ENCODE measurements at regions not wholly inside any gene's neighbourhood (a gene's known extent, or its start where the extent isn't known, plus 50 kb on each side); places are given as distances from the start of the nearest gene placed in this dataset.
"Not testable (repeated sequence)": the region's sequence is repeated elsewhere in the genome, so short reads cannot be mapped to it uniquely, and the experiment has no call there.

DNA sequence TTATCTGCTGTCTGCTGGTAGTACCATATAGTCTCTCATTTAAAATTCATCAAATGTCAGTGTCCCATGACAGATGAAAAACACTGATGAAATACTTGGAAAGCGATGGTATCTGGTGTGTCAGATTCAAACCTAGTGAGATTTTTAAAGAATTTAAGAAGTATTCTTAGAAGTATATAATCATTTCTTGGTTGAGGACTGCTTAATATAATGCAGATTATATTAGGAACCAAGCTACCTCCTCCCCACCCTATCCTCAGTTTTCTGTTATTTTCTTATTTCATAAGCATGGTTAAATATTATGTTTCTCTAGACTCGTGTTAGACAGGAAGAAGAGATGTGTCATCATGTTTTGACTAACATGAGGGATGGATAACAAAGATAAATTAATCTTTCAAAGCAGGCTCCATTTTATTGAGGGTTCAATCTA lies 118.5 kb downstream of the GLUD2 start:
- ATAC-seq, result no peak
- intact Hi-C loops (cut with micrococcal nuclease), result no loop called here

DNA sequence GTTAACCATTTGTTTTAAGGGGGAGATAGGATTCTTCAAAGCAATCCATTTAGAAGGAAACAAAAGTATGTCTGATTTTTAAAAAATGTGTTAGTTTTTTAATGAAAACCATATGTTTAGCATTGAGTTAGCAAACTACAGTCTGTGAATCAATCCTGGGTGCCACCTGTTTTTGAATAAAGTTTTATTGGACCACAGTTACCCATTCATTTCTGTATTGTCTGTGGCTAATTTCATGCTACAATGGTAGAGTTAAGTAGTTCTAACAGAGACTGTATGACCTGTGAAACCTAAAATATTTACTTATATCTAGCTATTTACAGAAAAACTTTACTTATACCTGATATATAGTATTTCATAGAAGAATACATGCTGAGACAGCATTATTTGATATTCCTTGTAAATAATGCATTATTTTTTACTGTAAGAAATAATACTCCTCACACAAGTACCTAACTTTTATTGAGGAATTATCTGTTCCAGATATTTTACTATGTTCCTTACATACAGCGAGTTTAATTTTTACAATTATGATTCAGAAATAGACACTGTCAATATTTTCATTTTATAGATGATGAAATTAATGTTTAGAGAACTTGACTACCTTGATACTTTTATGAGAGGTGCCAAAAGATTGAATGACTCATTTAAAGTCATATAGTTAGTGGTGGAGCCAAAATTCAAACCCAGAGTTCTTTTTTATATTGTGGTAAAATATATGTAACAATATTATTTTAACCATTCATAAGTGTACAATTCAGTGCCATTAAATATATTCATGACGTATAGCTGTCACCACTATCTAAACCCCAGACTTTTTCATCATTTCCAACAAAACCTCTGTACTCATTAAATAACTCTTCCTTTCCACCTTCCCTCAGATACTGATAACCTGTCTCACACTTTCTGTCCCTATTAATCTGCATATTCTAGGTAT lies 122.0 kb downstream of the GLUD2 start:
- ATAC-seq, result no peak
- no peak for DNase-seq
- intact Hi-C loops (cut with micrococcal nuclease), result no loop called here

More for the DNA sequence above, 118.5 kb downstream of the GLUD2 start:
- DNase-seq, result no peak

DNA sequence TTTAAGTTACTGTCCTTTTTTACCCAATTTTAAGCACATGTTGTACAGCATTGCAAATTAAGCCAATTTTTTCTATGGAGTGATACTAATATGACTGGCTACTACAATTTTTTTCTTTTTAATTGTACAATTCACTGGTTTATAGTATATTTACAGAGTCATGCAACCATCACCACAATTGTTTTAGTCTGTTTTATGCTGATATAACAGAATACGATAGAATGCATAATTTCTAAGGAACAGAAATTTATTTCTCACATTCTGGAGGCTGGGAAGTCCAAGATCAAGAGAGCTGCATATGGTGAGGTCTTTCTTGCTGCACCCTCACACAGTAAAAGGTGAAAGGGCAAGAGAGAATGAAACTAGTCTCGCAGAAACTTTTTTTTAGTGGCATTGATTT lies 125.3 kb downstream of the GLUD2 start:
- ATAC-seq (no peak), DNase-seq (no peak)
- intact Hi-C loops (cut with micrococcal nuclease), result no loop called here

DNA sequence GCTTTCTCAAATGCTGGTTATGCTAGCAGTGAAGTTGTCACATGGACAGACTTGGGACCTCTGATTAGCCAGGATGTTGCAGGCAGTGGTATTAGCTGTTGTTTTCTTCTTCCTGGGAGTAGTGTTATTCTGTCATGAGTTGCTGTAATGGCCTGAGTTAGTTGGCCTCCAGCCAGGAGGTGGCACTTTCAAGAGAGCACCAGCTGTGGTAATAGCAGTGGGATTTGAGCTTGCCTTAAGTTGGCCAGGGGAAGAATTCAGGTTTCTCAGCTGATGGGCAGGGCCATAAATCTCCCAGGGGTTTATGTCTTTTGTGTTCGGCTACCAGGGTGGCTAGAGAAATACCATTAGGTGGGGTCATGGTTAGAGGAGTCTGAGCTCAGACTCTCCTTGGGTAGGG lies 132.6 kb downstream of the GLUD2 start:
- no peak for ATAC-seq
- no peak for DNase-seq
- intact Hi-C loops (cut with micrococcal nuclease), result no loop called here

DNA sequence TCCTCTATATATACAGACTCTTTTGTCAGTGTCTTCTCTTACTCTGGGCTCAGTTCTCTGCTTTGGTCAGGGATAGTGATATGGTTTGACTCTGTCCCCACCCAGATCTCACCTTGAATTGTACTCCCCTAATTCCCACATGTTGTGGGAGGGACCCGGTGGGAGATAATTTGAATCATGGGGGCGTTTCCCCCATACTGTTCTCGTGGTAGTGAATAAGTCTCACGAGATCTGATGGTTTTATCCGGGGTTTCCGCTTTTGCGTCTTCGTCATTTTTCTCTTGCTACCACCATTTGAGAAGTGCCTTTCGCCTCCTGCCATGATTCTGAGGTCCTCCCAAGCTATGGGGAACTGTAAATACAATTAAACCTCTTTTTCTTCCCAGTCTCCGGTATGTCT lies 144.4 kb downstream of the GLUD2 start:
- ATAC-seq (no peak), DNase-seq (no peak)
- intact Hi-C loops (cut with micrococcal nuclease), result no loop called here

DNA sequence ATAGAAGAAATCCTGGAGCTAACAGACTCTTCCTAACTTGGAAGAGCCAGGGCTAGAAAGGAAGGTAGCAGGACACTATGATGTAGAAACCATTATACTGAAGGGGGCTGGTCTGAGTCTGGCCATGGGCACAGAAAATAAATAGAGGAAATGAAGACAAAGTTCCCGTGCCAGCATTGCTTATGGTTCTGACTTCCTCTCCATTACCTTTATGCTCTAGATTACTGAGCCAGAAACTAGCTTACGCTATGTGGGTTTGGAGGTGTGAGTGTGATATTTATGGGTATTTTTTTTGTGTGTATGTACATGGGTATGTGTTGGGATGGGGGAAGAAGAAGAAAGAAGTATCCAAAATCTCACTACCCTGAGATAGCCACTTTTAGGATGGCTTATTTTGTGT lies 148.3 kb downstream of the GLUD2 start:
- intact Hi-C loops (cut with micrococcal nuclease), result no loop called here
- no peak for ATAC-seq
- DNase-seq, result no peak

DNA sequence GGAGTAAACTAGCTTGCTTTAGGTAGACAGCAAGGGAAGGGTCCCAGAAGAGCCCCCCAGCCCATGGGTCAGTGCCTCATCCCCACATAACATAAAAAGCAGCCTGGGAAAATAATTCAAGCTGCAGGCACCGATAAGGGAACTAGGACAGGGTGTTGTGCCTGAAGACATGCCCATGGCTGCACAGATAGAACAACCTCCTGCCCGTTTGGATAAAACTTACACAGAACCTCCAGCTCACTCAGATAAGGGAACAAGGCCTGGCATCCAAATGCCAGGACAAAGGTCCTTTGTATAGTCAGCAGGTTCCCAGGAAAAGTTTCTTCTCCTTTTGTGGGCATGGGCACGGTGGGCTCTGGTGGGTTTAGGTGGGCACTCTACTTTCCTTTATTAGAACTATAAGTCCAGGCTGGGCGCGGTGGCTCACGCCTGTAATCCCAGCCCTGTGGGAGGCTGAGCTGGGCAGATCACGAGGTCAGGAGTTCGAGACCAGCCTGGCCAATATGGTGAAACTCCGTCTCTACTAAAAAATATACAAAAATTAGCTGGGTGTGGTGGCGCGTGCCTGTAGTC lies 149.5 kb downstream of the GLUD2 start:
- ATAC-seq; DNase-seq; intact Hi-C loops (cut with micrococcal nuclease): not testable (repeated sequence)

DNA sequence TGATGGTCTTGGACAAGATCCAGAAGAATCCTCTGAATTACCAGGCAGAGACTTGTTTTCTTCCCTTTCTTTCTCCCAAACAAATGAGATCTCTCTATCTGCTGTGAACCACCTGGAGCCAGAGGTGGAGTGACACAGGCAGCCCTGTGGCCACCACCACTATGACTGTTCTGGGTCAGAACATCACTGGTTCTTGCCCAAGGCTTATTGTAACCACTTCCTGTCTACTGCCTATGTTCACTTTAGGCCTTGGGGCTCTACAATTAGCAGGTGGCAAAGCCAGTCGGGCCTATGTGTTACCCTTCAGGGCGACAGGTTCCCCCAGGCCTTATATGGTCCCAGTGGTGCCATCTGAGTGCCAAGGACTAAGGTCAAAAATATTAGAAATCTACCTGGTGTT lies 161.2 kb downstream of the GLUD2 start:
- intact Hi-C loops (cut with micrococcal nuclease), result no loop called here
- DNase-seq (no peak), ATAC-seq (no peak)

DNA sequence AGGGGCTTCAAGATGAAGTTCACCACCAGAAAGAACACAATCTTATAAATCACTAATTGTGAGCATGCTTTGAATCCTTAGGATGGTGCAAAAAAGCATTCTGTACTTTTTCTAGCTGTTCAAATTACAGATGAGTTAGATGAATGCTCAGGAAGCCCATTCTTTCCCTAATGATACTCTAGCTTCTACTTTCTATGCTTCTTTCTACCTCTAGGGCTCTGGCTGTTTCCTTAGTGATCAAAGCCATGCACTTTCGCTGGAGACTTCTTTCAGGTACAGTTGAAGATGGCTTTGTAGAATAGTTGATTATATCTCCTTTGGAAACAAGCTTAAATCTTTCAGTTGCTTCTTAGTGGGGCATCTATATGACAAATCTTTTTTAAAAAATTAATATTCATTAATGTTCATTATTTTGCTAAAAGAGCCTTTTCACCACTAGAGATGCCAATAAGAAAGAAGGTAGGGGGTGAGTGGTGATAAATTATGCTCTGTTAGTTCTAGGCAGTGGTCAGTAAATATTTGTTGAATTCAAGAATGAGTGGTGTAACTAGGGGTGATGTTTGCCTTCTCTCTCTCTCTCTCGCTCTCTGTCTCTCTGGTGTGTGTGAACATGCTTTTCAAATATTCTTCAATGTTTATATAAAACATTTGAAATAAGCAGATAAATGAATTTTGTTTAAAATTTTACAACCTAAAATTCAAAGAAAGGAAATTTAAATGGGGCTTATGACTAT lies 169.4 kb downstream of the GLUD2 start:
- no peak for ATAC-seq
- intact Hi-C loops (cut with micrococcal nuclease), result no loop called here
- no peak for DNase-seq

DNA sequence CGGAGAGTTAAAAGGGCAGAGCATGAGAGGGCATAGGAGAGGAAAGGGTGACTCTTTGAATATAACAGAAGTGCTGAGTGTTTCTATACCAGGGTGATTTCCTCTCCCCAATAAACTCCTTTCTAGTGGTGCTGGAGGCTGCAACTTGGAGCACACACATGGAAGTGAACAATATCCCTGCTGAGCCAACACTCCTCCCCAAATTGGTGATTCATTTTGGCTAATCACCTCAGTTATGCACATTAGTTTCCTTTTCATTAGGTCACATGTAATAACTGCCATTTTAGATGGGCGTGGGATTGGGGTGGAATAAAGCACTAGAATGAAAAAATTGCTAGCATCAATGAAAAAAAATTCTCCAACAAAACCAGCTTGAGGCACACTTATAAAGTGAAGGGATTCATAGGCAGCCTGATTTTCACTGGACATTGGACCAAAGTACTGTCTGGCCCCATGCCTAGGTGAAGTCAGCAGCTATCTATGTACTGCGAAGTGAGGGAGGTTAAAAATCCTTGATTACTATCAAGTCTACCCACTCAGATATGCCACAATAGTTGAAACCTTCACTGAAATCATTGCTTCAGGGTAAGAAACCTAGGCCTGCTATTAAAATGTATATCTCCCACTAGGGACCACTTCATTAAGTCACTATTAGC lies 174.0 kb downstream of the GLUD2 start:
- intact Hi-C loops (cut with micrococcal nuclease), result no loop called here
- ATAC-seq (no peak), DNase-seq (no peak)

DNA sequence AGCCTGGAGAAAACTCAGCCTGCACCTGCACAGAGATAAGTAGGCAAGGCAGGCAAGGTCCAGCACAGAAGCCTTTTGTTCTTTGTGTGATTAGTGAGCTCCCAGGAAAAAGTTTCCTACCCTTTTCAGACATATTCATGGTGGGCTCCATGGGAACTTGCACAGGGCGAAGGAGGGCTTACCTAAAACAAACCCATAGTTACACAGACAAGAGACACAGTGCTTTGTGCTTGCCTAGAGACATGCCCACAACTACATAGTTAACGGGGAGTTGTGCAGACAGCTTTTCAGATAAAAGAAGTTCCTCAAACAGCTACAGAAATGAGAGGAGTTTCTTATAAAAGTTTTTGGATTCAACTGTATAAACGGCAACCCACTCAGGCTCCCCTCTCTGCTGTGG lies 180.5 kb downstream of the GLUD2 start:
- DNase-seq (no peak), ATAC-seq (no peak)
- intact Hi-C loops (cut with micrococcal nuclease), result no loop called here

DNA sequence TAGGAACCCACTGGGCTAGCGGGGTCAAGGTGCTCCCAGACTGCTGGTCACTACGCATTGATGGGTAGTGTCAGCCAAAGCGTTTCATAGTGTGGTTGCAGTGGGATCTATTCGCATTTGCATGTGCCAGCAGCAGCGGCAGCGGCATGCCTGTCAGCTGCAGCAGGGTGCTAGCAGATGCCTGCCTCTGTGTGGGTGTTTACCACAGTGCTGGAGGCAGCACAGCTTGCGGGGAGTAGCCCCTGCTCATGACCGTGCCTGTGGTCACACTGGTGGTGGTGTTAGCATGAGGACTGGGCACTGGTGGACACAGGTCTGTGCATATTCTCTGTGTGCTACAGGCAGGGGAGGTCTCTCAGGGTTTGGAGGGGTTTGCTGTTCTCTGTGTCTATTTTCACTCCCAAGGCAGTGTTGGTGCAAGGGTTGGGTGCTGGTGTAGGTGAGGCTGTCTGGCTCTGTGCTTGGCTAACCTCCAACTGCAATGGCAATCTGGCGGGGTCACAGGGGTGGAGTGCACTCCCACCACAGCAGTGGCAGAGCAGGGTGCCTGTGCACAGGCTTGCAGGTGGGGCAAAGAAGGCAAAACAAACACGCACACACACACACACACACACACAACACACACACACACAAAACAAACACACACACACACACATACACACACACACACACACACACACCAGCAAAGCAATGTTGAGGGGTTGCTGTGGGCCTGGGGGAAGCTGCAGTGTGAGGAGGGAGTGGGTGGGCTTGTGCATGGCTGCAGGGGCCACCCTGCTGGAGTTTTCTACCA lies 184.4 kb downstream of the GLUD2 start:
- no peak for DNase-seq
- intact Hi-C loops (cut with micrococcal nuclease), result no loop called here
- no peak for ATAC-seq

DNA sequence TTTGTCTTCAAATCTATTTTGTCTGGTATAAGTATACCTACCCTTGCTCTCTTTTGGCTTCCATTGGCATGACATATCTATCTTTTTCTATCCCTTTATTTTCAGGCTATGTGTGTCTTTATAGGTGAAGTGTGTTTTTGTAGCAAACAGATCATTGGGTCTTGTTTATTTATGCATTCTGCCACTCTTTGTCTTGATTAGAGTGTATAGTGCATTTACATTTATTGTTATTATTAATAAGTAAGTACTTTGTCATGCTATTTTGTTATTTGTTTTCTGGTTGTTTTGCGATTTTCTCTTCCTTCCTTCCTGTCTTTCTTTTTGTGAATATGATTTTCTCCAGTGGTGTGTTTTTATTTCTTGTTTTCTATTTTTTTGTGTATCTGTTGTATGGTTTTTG lies 188.6 kb downstream of the GLUD2 start:
- ATAC-seq (no peak), DNase-seq (no peak)
- intact Hi-C loops (cut with micrococcal nuclease), result no loop called here

DNA sequence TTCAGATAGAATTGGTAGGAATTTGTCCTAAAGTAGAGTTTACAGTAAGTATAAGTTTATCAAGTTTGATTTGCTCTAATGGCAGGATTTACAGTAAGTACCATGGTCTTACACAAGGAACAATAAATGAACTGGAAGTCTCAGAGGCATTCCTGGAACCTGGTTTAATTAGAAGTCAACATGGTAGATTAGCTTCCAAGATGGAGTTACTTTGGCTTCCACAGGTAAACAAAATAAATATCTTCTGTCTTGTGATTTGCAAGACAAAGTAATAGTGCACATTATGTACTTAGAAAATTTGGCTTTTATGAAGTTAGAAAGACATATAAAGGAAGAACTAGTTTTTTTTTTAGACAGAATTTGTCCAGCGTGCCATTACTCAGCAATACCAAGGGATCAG lies 190.7 kb downstream of the GLUD2 start:
- intact Hi-C loops (cut with micrococcal nuclease), result no loop called here
- DNase-seq (no peak), ATAC-seq (no peak)

DNA sequence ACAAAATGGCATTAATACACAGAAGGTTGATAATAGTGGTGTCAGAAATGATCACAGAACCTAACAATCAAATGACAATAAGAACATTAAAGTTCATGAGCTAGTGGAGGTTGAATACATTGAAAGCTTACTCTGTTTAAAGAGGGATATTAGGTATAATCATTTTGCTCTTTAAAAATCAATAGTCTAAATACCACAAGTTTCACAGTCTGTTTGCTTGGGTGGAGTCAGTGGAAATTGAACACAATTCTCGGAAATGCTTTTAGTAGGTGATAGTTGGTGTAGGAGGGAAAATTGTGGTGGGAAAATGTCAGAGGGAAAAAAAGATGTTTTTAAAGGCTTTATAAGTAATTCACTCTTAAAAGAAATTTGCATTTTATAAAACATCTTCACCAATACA lies 197.1 kb downstream of the GLUD2 start:
- DNase-seq, result no peak
- intact Hi-C loops (cut with micrococcal nuclease), result no loop called here
- no peak for ATAC-seq

DNA sequence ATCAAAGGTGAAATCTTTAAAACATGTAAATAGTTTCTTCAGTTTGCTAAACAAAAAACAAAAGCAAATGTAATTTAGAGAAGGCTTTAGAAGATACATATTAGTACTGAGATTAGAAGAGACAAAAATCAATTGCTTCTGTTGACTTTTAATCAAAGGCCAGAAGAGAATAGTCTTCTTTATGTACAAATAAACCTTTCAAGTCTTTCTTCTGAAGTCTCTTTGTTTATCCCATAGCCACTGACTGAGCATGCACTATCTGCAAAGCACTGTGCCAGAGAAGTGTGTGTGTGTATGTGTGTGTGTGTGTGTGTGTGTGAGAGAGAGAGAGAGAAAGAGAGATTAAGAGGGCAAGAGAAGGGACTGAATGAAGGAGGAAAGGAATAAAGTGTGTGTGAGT lies 198.4 kb downstream of the GLUD2 start:
- DNase-seq (no peak), ATAC-seq (no peak)
- intact Hi-C loops (cut with micrococcal nuclease), result no loop called here

DNA sequence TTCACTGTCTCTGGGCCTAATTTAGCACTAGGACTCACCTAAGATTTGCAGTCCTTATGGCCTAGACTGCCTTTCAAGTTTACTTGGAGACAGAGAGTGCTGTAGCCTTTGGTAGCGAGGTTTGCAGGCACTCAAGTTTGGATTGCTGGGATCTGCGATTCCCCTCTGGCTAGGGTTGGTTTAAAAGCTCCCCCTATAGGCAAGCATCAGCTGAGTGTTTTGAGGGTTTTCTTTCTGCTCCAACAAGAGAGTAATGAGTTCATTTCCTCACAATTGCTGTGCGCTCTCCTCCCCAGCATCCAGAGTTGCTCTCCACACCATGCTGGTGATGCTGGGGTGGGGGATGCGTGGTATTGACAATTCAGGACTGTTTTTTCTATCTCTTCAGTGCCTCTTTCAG lies 206.9 kb downstream of the GLUD2 start:
- ATAC-seq, result no peak
- DNase-seq, result no peak
- intact Hi-C loops (cut with micrococcal nuclease), result no loop called here

DNA sequence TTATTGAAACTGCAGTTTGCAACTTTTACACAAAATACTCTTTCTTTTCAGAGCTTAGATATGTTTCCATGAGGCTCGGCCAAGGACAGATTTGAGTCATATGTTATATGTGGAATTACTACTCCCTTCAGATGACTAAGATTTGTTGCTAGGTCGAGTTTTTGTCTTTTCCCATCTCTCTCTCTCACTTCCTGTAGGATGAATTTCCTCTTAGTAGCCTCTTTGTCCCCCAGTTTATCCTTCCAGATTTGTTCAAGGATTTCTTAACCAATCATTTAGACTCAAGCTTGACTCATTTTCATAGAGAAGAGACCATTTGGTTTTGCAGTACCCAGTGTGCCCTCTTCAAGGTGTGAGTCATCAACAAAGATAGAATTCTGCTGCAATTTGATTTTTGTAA lies 209.2 kb downstream of the GLUD2 start:
- DNase-seq (no peak), ATAC-seq (no peak)
- intact Hi-C loops (cut with micrococcal nuclease), result no loop called here

DNA sequence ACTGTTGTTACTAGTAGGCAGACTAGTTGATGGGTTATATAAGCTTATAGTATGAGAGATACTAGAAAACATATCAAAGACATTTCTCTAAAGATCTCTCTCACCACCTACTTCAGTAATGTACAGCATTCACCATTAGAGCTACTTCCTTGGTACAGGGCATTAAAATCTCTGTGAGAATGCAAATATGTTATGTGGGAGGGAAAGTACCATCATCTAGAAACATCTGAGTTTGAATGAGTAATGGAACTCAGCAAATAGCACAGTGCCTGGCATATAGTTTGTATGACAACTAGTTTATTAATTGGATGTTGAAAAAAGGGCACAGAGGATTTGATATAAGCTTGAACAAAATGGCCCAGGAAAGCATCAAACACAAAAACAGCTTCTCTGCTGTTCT lies 211.1 kb downstream of the GLUD2 start:
- DNase-seq (no peak), ATAC-seq (no peak)
- intact Hi-C loops (cut with micrococcal nuclease), result no loop called here

All from left ventricle myocardium superior (tissue), 1 donor.